ENCODE measurements at regions not wholly inside any gene's neighbourhood (a gene's known extent, or its start where the extent isn't known, plus 50 kb on each side); places are given as distances from the start of the nearest gene placed in this dataset.

DNA sequence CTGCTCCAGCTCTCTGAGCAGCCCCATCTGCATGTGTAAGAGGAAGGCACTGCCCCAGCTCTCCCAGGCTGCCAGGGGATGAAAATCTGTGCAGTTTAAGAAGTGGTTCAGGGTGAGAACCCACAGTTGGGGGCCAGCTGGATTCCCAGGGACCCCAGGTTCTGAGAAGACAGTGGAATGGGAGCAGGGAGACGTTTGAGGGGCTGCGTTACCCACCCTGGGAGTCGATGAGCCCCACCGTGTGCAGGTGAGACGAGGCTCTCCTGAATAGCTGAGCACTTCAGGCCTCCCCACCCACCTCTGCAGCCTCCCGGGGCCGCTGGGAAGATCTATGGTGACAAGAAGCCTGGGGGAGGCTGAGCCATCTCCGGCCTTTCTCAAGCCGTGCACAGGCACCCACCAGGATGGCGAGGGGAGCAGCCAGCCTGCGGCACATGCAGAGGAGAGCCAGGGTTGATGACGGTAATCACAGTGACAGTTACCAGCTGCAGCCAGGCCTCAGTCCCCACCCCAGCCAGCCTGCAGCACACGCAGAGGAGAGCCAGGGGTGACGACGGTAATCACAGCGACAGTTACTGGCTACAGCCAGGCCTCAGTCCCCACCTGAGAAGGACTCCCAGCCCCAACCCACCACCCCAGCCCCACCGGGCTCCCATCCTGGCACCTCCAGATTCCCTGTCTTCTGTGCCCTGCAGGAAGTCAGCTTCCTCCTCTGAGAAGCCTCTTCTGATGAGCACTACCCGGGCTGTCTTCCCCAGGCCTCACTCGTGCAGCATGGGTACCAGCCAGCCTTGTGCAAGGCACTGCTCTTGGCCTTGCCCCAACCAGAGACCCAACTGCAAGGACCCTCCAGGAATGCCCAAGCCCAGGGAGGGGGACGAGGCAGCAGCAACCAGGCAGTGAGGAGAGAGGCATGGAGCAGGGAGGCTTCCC, 150.8 kb upstream of the PPP1R26 start:
- TF ChIP-seq CTCF (IDR thresholded peaks at IDR 0.05) (no peak), EP300 (IDR thresholded peaks at IDR 0.05) (no peak), POLR2A (IDR thresholded peaks at IDR 0.05) (no peak), POLR2AphosphoS5 (IDR thresholded peaks at IDR 0.05) (no peak)

All from stomach (tissue), 4 donors.